Right lobe of liver (tissue), 6 donors: ENCODE measurements at regions not wholly inside any gene's neighbourhood (a gene's known extent, or its start where the extent isn't known, plus 50 kb on each side); places are given as distances from the start of the nearest gene placed in this dataset.

Experiments used
- ATAC-seq, 4 donors: fragments of 200-7000 bp; cut with Tn5 transposase; one replicate each; pipeline ENCODE4 v1.9.1; 2020; ENCODE audit warnings: mild to moderate bottlenecking in 4 of 4, moderate library complexity in 4 of 4
- DNase-seq, 3 donors: peaks; one replicate each; pipeline ENCODE4 v3.0.0-alpha.2; 2020
- H3K27ac ChIP-seq, 3 donors: fragments of 200-600 bp; one replicate each; pipeline ENCODE4 v1.8.0; 2022
- H3K27me3 ChIP-seq, 2 donors: fragments of 200-600 bp; one replicate each; pipeline ENCODE4 v1.8.0; 2022
- H3K36me3 ChIP-seq, 4 donors: fragments of 200-600 bp; sonication (generic) in 1 of 4; one replicate each; pipeline versions ENCODE4 v1.5.1 to v1.8.0; 2017 to 2022; ENCODE audit warnings: control low read depth in 1 of 4
- H3K4me1 ChIP-seq, 4 donors: fragments of 200-600 bp; sonication (generic) in 1 of 4; one replicate each; pipeline versions ENCODE4 v1.5.1 to v1.8.0; 2017 to 2022; ENCODE audit warnings: control low read depth in 1 of 4
- H3K4me3 ChIP-seq, 3 donors: fragments of 200-600 bp; one replicate each; pipeline ENCODE4 v1.8.0; 2022
- H3K9me3 ChIP-seq, 4 donors: fragments of 200-600 bp; sonication (generic) in 1 of 4; one replicate each; pipeline versions ENCODE4 v1.5.1 to v1.8.0; 2017 to 2022; ENCODE audit warnings: control low read depth in 1 of 4
- CTCF ChIP-seq, 4 donors: fragments of 200-600 bp in 3 of 4; fragments of 450-650 bp in 1 of 4; IDR thresholded peaks; one replicate each; pipeline versions ENCODE4 v1.5.1 to v1.8.0; 2016 to 2022; ENCODE audit warnings: antibody characterized with exemption in 4 of 4, mild to moderate bottlenecking in 2 of 4
- POLR2A ChIP-seq: fragments of 450-650 bp; IDR thresholded peaks from one replicate; pipeline ENCODE4 v1.6.1; 2017; ENCODE audit warnings: antibody characterized with exemption, mild to moderate bottlenecking
- WGBS: methylation state at CpG from one replicate; pipeline ENCODE4 v1.1.6; 2018; ENCODE audit warnings: low coverage, low lambda C conversion rate; ENCODE audit not compliant: insufficient coverage; ENCODE audit errors: missing lambda C conversion rate; 5-methylcytosine and 5-hydroxymethylcytosine counted together
- intact Hi-C, 2 donors: fragments of 100-400 bp; cut with DNase I; formaldehyde crosslinking; loops; one replicate each; pipeline versions ENCODE4 v1.11.2 to v1.14.1; 2022
- donor health status: DM: no; HTN: yes; CAD: no.
- donor health status: DM: no; HTN: no; CAD: no.
- donor health status: DM: no; HTN: no; CAD: no.
- donor health status: DM: no; HTN: yes; CAD: no.
- donor health status: DM: no; HTN: yes; CAD: no.

GRCh38 chr18:64288432-64288831, 139.5 kb upstream of the LINC00305 start:
- intact Hi-C loops: no loop called here
- 32% methylated on average over 2 of the region's 2 CpGs for WGBS
- peaks cover 0 to 17% (median 6%) of the 10 kb centered on the region in 4 donors for H3K4me1 ChIP-seq
- H3K9me3 ChIP-seq: no peaks in the 10 kb centered on the region
- ATAC-seq (peak; percentile 88 to 96 (median 93)), DNase-seq (peak in 1 of 3 donors; percentile 45)
- no peaks in the 10 kb centered on the region for H3K27me3 ChIP-seq
- peak overlapping the region in 1 of 3 donors; percentile 1 for H3K4me3 ChIP-seq
- H3K27ac ChIP-seq: peak overlapping the region; percentile 37 to 87 (median 85)
- H3K36me3 ChIP-seq: no peaks in the 10 kb centered on the region
- TF ChIP-seq CTCF (IDR thresholded peaks at IDR 0.05) (no peak), POLR2A (no peak)

- Histone ChIP-seq H3K36me3 (no peaks in the 10 kb centered on the region), H3K4me3 (no peak overlapping the region), H3K4me1 (peaks cover 0 to 22% (median 8%) of the 10 kb centered on the region in 4 donors), H3K9me3 (no peaks in the 10 kb centered on the region), H3K27me3 (no peaks in the 10 kb centered on the region), H3K27ac (peak overlapping the region; percentile 37 to 87 (median 85))
- ATAC-seq (peak; percentile 95 to 98 (median 96)), DNase-seq (peak; percentile 65 to 89 (median 75))
- peak in 2 of 4 donors; percentile 13 to 18 for TF ChIP-seq CTCF (IDR thresholded peaks at IDR 0.05)
- TF ChIP-seq POLR2A: no peak
- WGBS: 5% methylated on average over 4 of the region's 4 CpGs
- intact Hi-C loops: no loop called here
Observed at GRCh38 chr18:64287926-64288325, 139.0 kb upstream of the LINC00305 start.

GRCh38 chr18:64283059-64283458, 134.2 kb upstream of the LINC00305 start:
- ATAC-seq (peak; percentile 11 to 57 (median 27)), DNase-seq (no peak)
- no peaks in the 10 kb centered on the region for H3K9me3 ChIP-seq
- H3K36me3 ChIP-seq: no peaks in the 10 kb centered on the region
- peak overlapping the region in 1 of 3 donors; percentile 70 for H3K27ac ChIP-seq
- H3K27me3 ChIP-seq: no peaks in the 10 kb centered on the region
- WGBS: 63% methylated on average over 1 of the region's 1 CpG
- intact Hi-C loops: no loop called here
- peaks cover 0 to 29% (median 13%) of the 10 kb centered on the region in 4 donors for H3K4me1 ChIP-seq
- no peak overlapping the region for H3K4me3 ChIP-seq
- no peak for TF ChIP-seq CTCF (IDR thresholded peaks at IDR 0.05)

- H3K36me3 ChIP-seq: no peaks in the 10 kb centered on the region
- intact Hi-C loops: no loop called here
- H3K4me3 ChIP-seq: no peak overlapping the region
- 57% methylated on average over 1 of the region's 5 CpGs for WGBS
- no peak for DNase-seq
- no peak for ATAC-seq
- TF ChIP-seq POLR2A (no peak), CTCF (IDR thresholded peaks at IDR 0.05) (no peak)
- H3K27ac ChIP-seq: no peak overlapping the region
- no peaks in the 10 kb centered on the region for H3K9me3 ChIP-seq
- peaks cover 0 to 42% (median 11%) of the 10 kb centered on the region in 4 donors for H3K4me1 ChIP-seq
- no peaks in the 10 kb centered on the region for H3K27me3 ChIP-seq
Observed at GRCh38 chr18:64278026-64278425, 129.1 kb upstream of the LINC00305 start.
